Heart left ventricle (tissue), 13 donors: ENCODE measurements at regions not wholly inside any gene's neighbourhood (a gene's known extent, or its start where the extent isn't known, plus 50 kb on each side); places are given as distances from the start of the nearest gene placed in this dataset.

ENCODE experiments used
- POLR2A ChIP-seq, 2 donors: fragments of 450-650 bp; IDR thresholded peaks; one replicate each; pipeline ENCODE4 v1.6.1; 2017; ENCODE audit warnings: antibody characterized with exemption in 2 of 2, mild to moderate bottlenecking in 2 of 2, moderate library complexity in 2 of 2
- TF ChIP-seq, protein P1 (sequence below), 12 donors: fragments of 200-600 bp; sonication (generic) in 4 of 12; IDR thresholded peaks; one replicate each; pipeline versions ENCODE4 v1.5.0 to v1.8.0; 2018 to 2022; ENCODE audit warnings: antibody characterized with exemption in 12 of 12, mild to moderate bottlenecking in 5 of 12
- donor health status: ischemic (EF 13 %, LVEDD 7.1; RV severe dilation, severe dysfunction).
- donor health status: DM: no; HTN: yes; CAD: no.
- donor health status: DM: no; HTN: no; CAD: no.
- donor health status: ischemic (EF 25% LVEDD 6.9; RV normal size, moderate dysfunction).
- donor health status: ischemic (EF 25% LVEDD 5.7; RV mildly dilated, moderate dysfunction).
- donor health status: ischemic (EF 35%, LVEDD 5.7; RV mildly dilated, moderate dysfunction).
- donor health status: nonischemic (EF 11% LVEDD 7.7; RV severe dilation, severe dysfunction).
- donor health status: DM: yes; HTN: yes; CAD: no.
- donor health status: PGD.
- donor health status: ischemic (EF 29% LVEDD 5.4; RV normal size, mild dysfunction).
- donor health status: nonischemic (EF 23%, LVEDD 6.1; RV moderate dilation, normal function).

DNA sequence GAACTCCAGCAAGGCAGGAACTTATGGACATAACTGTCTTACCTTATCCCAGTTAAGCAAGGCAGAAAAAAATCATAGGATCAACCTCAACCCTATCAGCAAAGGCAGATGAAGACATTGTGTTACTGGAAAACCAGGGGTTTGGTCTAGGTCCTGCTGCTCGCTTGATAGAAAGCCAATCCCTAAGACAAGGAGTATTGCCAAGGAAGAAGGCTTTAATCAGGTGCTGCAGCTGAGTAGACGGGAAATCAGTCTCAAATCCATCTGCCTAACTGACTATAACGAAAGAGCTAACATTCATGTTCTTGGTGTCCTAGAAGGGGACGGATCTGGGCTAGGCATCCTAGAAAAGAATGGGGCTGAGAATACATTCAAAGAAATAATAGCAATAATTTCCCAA, 1158.7 kb upstream of the CNTN5 start:
- no peak for TF ChIP-seq POLR2A (IDR thresholded peaks at IDR 0.05)
- TF ChIP-seq, protein P1, sequence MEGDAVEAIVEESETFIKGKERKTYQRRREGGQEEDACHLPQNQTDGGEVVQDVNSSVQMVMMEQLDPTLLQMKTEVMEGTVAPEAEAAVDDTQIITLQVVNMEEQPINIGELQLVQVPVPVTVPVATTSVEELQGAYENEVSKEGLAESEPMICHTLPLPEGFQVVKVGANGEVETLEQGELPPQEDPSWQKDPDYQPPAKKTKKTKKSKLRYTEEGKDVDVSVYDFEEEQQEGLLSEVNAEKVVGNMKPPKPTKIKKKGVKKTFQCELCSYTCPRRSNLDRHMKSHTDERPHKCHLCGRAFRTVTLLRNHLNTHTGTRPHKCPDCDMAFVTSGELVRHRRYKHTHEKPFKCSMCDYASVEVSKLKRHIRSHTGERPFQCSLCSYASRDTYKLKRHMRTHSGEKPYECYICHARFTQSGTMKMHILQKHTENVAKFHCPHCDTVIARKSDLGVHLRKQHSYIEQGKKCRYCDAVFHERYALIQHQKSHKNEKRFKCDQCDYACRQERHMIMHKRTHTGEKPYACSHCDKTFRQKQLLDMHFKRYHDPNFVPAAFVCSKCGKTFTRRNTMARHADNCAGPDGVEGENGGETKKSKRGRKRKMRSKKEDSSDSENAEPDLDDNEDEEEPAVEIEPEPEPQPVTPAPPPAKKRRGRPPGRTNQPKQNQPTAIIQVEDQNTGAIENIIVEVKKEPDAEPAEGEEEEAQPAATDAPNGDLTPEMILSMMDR (IDR thresholded peaks at IDR 0.05), result no peak
